GM12872 (cell line): ENCODE measurements at regions not wholly inside any gene's neighbourhood (a gene's known extent, or its start where the extent isn't known, plus 50 kb on each side); places are given as distances from the start of the nearest gene placed in this dataset.

Source experiments
- CTCF ChIP-seq: IDR thresholded peaks from 3 replicates; pipeline ENCODE4 v1.5.1; 2011; ENCODE audit warnings: low read depth, mild to moderate bottlenecking, low read length, moderate library complexity; ENCODE audit not compliant: insufficient read depth

- no peak for TF ChIP-seq CTCF
Observed at GRCh38 chr18:39761273-39761672, 2193.8 kb upstream of the PIK3C3 start.

GRCh38 chr18:39759926-39760325 lies 2194.3 kb upstream of the CELF4 start:
- TF ChIP-seq CTCF = no peak

DNA sequence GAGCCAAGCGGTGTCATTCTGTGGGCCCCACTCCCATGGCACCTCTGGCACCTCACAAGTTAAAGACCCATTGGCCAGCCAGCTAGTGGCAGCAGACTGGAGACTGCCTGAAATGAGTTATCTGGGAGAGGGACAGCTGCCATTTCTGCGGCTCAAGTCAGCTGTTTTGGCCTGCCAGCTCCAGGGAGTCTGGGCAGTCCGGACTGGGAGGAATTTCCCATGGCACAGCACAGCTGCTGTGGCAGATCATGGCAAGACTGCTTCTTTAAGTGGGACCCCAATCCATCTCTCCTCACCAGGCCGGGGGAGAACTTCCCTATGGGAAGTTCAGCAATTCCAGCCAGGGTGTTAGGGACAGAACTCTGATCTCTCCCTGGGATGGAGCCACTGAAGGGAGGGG lies 2187.6 kb upstream of the CELF4 start:
- TF ChIP-seq CTCF = no peak

- TF ChIP-seq CTCF = no peak
Observed at GRCh38 chr18:39752351-39752750, 2186.8 kb upstream of the CELF4 start.

DNA sequence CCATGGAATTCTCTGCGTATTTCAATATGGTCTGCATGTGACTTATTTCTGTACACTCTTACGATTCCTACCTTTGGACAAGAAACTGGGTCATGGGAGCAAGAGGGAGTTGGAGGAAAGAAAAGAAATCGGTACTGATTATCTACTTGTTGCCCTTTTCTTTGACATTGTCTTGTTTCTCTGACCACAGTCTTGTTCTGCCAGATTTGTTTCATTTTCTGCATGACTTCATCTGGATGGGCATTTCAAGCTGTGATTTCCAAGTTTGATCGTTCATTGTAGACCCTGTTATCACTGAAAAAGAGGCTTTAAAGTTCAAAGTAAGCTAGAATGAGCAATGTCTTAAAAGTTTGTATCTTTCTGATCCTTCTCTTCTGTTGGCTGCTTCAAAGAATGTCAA lies 2186.3 kb upstream of the CELF4 start:
- TF ChIP-seq CTCF = no peak

- TF ChIP-seq CTCF = no peak
Observed at GRCh38 chr18:39751161-39751560, 2185.6 kb upstream of the CELF4 start.

GRCh38 chr18:39749154-39749553 lies 2183.6 kb upstream of the CELF4 start:
- TF ChIP-seq CTCF = no peak

GRCh38 chr18:39748727-39749126 lies 2183.1 kb upstream of the CELF4 start:
- no peak for TF ChIP-seq CTCF
